OCI-LY7 (cell line): ENCODE measurements at regions not wholly inside any gene's neighbourhood (a gene's known extent, or its start where the extent isn't known, plus 50 kb on each side); places are given as distances from the start of the nearest gene placed in this dataset.
"Not testable (repeated sequence)": the region's sequence is repeated elsewhere in the genome, so short reads cannot be mapped to it uniquely, and the experiment has no call there.

Experiments used
- CTCF ChIP-seq: fragments of 200-600 bp; sonication (generic); conservative IDR thresholded peaks from 2 replicates; pipeline ENCODE4 v1.5.1; 2014; ENCODE audit warnings: mild to moderate bottlenecking, antibody characterized with exemption, low read length, moderate library complexity, mixed read lengths
- EZH2phosphoT487 ChIP-seq: fragments of 200-600 bp; sonication (generic); IDR thresholded peaks from 2 replicates; pipeline ENCODE4 v1.6.1; 2018; ENCODE audit warnings: low read depth, borderline replicate concordance, mild to moderate bottlenecking, mixed run types, antibody characterized with exemption, low read length, moderate library complexity, mixed read lengths

- not testable (repeated sequence) for TF ChIP-seq CTCF, EZH2phosphoT487
Measured at GRCh38 chr2:75988622-75989021, 277.9 kb upstream of the GCFC2 start.
